Nephron (organoid): ENCODE measurements at regions not wholly inside any gene's neighbourhood (a gene's known extent, or its start where the extent isn't known, plus 50 kb on each side); places are given as distances from the start of the nearest gene placed in this dataset.

Experiments used
- H3K27ac Mint-ChIP-seq, 3 experiments: 2 replicates each; pipeline ENCODE4 v1.8.0; 2020; ENCODE audit warnings: mixed read lengths in 3 of 3, mild to moderate bottlenecking in 2 of 3, moderate library complexity in 1 of 3
- H3K27me3 Mint-ChIP-seq: 2 replicates; pipeline ENCODE4 v1.8.0; 2021; ENCODE audit warnings: low read depth, mild to moderate bottlenecking, moderate library complexity, mixed read lengths
- H3K36me3 Mint-ChIP-seq: 2 replicates; pipeline ENCODE4 v1.8.0; 2020; ENCODE audit warnings: low read depth, mixed read lengths
- H3K4me1 Mint-ChIP-seq: 2 replicates; pipeline ENCODE4 v1.8.0; 2020; ENCODE audit warnings: mixed read lengths
- H3K4me3 Mint-ChIP-seq, 3 experiments: 2 replicates each; pipeline ENCODE4 v1.8.0; 2020; ENCODE audit warnings: mild to moderate bottlenecking in 3 of 3, mixed read lengths in 3 of 3, moderate library complexity in 2 of 3
- H3K9me3 Mint-ChIP-seq: 2 replicates; pipeline ENCODE4 v1.8.0; 2020; ENCODE audit warnings: mixed read lengths
- TF ChIP-seq, protein P1 (sequence below), 3 experiments: fragments of 200-600 bp; sonication (generic); IDR thresholded peaks; one replicate each; pipeline ENCODE4 v1.5.0; 2021; ENCODE audit warnings: antibody characterized with exemption in 3 of 3; ENCODE audit not compliant: unreplicated experiment in 3 of 3

DNA sequence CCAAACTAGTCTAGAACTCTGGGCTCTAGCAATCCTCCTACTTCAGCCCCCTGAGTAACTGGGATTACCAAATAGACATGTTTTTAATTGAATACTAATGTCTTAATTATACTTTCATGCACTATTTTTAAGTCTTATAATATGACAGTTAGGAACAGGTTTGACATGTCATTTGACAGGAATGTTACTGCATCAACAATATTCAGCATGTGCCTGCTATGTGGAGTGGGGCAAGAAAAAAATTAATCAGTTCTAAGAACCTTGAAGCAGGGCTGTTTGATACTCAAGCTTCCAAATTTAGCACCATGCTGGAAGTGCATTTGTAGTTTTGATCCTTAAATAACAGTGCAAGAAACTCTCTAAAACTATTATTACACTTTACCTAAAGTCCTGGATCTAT lies 265.3 kb downstream of the MZT1 start:
- H3K9me3 Mint-ChIP-seq, result no peaks in the 10 kb centered on the region
- TF ChIP-seq, protein P1, sequence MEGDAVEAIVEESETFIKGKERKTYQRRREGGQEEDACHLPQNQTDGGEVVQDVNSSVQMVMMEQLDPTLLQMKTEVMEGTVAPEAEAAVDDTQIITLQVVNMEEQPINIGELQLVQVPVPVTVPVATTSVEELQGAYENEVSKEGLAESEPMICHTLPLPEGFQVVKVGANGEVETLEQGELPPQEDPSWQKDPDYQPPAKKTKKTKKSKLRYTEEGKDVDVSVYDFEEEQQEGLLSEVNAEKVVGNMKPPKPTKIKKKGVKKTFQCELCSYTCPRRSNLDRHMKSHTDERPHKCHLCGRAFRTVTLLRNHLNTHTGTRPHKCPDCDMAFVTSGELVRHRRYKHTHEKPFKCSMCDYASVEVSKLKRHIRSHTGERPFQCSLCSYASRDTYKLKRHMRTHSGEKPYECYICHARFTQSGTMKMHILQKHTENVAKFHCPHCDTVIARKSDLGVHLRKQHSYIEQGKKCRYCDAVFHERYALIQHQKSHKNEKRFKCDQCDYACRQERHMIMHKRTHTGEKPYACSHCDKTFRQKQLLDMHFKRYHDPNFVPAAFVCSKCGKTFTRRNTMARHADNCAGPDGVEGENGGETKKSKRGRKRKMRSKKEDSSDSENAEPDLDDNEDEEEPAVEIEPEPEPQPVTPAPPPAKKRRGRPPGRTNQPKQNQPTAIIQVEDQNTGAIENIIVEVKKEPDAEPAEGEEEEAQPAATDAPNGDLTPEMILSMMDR (IDR thresholded peaks at IDR 0.05; ENCODE audit: unreplicated experiment in 3 of 3), result no peak

DNA sequence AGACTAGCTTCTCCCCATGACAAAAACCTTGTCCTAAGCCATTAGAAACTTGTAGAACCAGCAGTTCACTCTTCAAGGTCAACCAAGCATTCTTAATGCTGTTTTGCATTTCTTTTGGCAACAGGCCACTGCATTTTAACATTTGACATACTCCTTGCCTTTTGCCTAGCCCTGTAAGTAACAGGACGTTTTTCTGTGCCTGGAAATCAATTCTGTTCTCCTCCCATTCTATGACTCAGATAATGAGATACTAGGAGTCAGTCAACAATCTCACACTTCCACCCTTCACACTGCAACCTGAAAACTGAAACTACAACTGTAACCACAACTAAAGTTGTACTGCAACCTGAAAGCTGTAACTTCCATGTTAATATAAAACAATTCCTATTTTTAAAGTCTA lies 268.7 kb downstream of the MZT1 start:
- H3K4me1 Mint-ChIP-seq, result peaks cover 29% of the 10 kb centered on the region
- TF ChIP-seq, protein P1 (IDR thresholded peaks at IDR 0.05; ENCODE audit: unreplicated experiment in 3 of 3), result no peak

More for the DNA sequence above, 265.3 kb downstream of the MZT1 start:
- Mint-ChIP-seq H3K36me3 (no peaks in the 10 kb centered on the region), H3K4me1 (peaks cover 34% of the 10 kb centered on the region), H3K4me3 (no peak overlapping the region), H3K27ac (peak overlapping the region; percentile 88 to 96 (median 95)), H3K27me3 (no peaks in the 10 kb centered on the region)

DNA sequence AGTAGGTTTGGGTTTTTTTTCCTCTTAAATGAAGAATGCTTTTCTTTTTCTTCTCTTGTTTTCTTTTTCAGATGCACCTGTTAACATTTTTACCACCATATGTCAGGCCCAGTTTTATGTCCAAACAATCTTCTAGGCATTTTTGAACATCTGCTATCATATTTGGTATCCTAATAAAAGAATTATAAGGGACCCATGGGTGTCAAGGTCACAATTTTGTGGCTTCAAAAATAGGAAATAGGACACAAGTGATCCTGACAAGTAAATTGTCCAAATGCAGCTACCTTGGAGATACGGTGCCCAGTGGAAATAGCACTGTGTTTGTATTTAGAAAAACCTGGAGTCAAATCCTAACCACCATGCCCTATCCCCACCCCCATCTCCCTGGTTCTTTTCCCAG lies 270.3 kb downstream of the MZT1 start:
- no peaks in the 10 kb centered on the region for H3K9me3 Mint-ChIP-seq
- H3K27ac Mint-ChIP-seq, result no peak overlapping the region
- TF ChIP-seq, protein P1 (IDR thresholded peaks at IDR 0.05; ENCODE audit: unreplicated experiment in 3 of 3), result no peak
- no peak overlapping the region for H3K4me3 Mint-ChIP-seq
- H3K36me3 Mint-ChIP-seq, result no peaks in the 10 kb centered on the region
- H3K4me1 Mint-ChIP-seq, result peaks cover 14% of the 10 kb centered on the region
- H3K27me3 Mint-ChIP-seq, result no peaks in the 10 kb centered on the region

More for the DNA sequence above, 268.7 kb downstream of the MZT1 start:
- no peaks in the 10 kb centered on the region for H3K9me3 Mint-ChIP-seq
- H3K36me3 Mint-ChIP-seq, result no peaks in the 10 kb centered on the region
- H3K4me3 Mint-ChIP-seq, result no peak overlapping the region
- peak overlapping the region in 2 of 3 experiments; percentile 8 to 10 for H3K27ac Mint-ChIP-seq
- no peaks in the 10 kb centered on the region for H3K27me3 Mint-ChIP-seq

DNA sequence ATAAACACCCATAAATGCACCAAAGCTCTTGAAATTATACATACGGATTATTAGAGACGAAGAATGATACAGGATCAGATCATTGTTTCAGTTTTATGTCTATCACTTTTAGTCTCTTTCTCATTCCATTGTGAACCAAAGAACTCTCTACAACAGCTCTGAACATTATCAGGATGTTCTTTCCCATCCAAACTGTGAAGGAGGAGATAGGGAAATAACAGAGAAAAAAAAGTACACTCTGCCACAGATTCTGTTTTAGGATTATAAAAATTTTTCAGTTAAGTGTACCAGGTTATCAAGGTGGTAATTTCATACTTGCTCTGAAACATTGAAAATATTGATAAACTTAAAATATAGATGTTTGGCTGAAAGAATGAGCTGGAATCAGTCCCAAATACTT lies 270.9 kb downstream of the MZT1 start:
- Mint-ChIP-seq H3K4me3 (no peak overlapping the region), H3K27me3 (no peaks in the 10 kb centered on the region), H3K36me3 (no peaks in the 10 kb centered on the region), H3K4me1 (peaks cover 14% of the 10 kb centered on the region), H3K27ac (peak overlapping the region in 2 of 3 experiments; percentile 6 to 26), H3K9me3 (no peaks in the 10 kb centered on the region)
- TF ChIP-seq, protein P1 (IDR thresholded peaks at IDR 0.05; ENCODE audit: unreplicated experiment in 3 of 3), result no peak

DNA sequence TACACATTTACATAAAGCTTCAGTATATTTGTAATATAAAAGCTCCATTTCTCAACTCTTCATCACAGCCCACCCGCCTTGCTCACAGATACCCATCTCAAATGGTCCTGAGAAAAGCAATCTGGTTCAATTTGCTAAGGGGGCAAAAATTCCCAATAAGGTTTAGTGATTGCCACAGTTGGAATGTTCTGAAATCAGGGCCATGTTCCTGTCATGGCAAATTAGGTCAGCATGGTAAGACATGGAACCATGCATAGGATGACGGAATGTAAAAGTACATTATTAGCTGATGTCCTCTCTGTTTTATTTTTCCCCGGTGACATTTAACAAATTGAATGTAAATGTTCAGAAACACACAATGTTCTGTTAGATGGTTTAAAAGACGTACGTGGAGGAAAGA lies 274.3 kb downstream of the MZT1 start:
- TF ChIP-seq, protein P1 (IDR thresholded peaks at IDR 0.05; ENCODE audit: unreplicated experiment in 3 of 3), result no peak
- no peak overlapping the region for H3K27ac Mint-ChIP-seq
- H3K36me3 Mint-ChIP-seq, result peaks cover 5% of the 10 kb centered on the region
- no peaks in the 10 kb centered on the region for H3K4me1 Mint-ChIP-seq
- H3K4me3 Mint-ChIP-seq, result no peak overlapping the region
- H3K27me3 Mint-ChIP-seq, result no peaks in the 10 kb centered on the region
- H3K9me3 Mint-ChIP-seq, result peaks cover 17% of the 10 kb centered on the region

DNA sequence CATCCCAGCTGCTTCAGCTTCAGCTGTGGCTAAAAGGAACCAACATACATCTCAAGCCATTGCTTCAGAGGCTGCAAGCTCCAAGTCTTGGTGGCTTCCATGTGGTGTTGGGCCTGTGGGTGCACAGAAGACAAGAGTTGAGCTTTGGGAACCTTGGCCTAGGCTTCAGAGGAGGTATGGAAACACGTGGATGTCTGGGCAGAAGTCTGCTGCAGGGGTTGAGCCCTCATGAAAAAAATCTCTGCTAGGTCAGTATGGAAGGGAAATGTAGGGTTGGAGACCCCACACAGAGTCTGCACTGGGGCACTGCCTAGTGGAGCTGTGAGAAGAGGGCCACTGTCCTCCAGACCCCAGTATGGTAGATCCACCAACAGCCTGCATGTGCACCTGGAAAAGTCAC lies 279.3 kb downstream of the MZT1 start:
- peaks cover 34% of the 10 kb centered on the region for H3K9me3 Mint-ChIP-seq
- TF ChIP-seq, protein P1 (IDR thresholded peaks at IDR 0.05; ENCODE audit: unreplicated experiment in 3 of 3), result no peak
- no peaks in the 10 kb centered on the region for H3K4me1 Mint-ChIP-seq
- no peaks in the 10 kb centered on the region for H3K27me3 Mint-ChIP-seq
- H3K36me3 Mint-ChIP-seq, result peaks cover 5% of the 10 kb centered on the region
- no peak overlapping the region for H3K4me3 Mint-ChIP-seq
- H3K27ac Mint-ChIP-seq, result no peak overlapping the region
